ENCODE measurements at regions not wholly inside any gene's neighbourhood (a gene's known extent, or its start where the extent isn't known, plus 50 kb on each side); places are given as distances from the start of the nearest gene placed in this dataset.
"Not testable (repeated sequence)": the region's sequence is repeated elsewhere in the genome, so short reads cannot be mapped to it uniquely, and the experiment has no call there.

GRCh38 chrX:134045372-134045771 is 60.0 kb upstream of the GPC3 start:
- not testable (repeated sequence) for DNase-seq

- not testable (repeated sequence) for DNase-seq
These were observed 81.7 kb upstream of the GPC3 start for GRCh38 chrX:134067107-134067506.

- DNase-seq, result not testable (repeated sequence)
These were observed 86.5 kb upstream of the GPC3 start for GRCh38 chrX:134071899-134072298.

GRCh38 chrX:134073341-134073740 is 87.9 kb upstream of the GPC3 start:
- no peak for DNase-seq

- no peak for DNase-seq
These were observed 88.8 kb upstream of the GPC3 start for GRCh38 chrX:134074151-134074550.

- DNase-seq, result no peak
These were observed 90.7 kb upstream of the GPC3 start for GRCh38 chrX:134075894-134076718.

GRCh38 chrX:134095366-134095765 is 110.0 kb upstream of the GPC3 start:
- DNase-seq, result no peak

GRCh38 chrX:134101636-134102035 is 116.2 kb upstream of the GPC3 start:
- DNase-seq, result no peak

GRCh38 chrX:134115270-134115669 is 121.7 kb upstream of the CCDC160 start:
- DNase-seq, result no peak

GRCh38 chrX:134137341-134137740 is 99.6 kb upstream of the CCDC160 start:
- no peak for DNase-seq

GRCh38 chrX:134139090-134139489 is 97.9 kb upstream of the CCDC160 start:
- DNase-seq, result no peak

- no peak for DNase-seq
These were observed 92.8 kb upstream of the CCDC160 start for GRCh38 chrX:134144231-134144630.

GRCh38 chrX:134146493-134146892 is 90.5 kb upstream of the CCDC160 start:
- DNase-seq, result no peak

- no peak for DNase-seq
These were observed 88.8 kb upstream of the CCDC160 start for GRCh38 chrX:134148172-134148692.

- peak; percentile 51 for DNase-seq
These were observed 78.0 kb upstream of the CCDC160 start for GRCh38 chrX:134158821-134159512.

GRCh38 chrX:134161162-134161561 is 75.8 kb upstream of the CCDC160 start:
- DNase-seq, result no peak

GRCh38 chrX:134162032-134162431 is 75.0 kb upstream of the CCDC160 start:
- DNase-seq, result no peak

- DNase-seq, result no peak
These were observed 73.1 kb upstream of the CCDC160 start for GRCh38 chrX:134163836-134164235.

GRCh38 chrX:134167591-134168203 is 69.3 kb upstream of the CCDC160 start:
- no peak for DNase-seq

GRCh38 chrX:134171661-134172587 is 65.1 kb upstream of the CCDC160 start:
- peak; percentile 66 for DNase-seq

- DNase-seq, result peak; percentile 68
These were observed 64.3 kb upstream of the CCDC160 start for GRCh38 chrX:134172588-134173259.
